ENCODE measurements at regions not wholly inside any gene's neighbourhood (a gene's known extent, or its start where the extent isn't known, plus 50 kb on each side); places are given as distances from the start of the nearest gene placed in this dataset.

- Histone ChIP-seq H3K4me2 (ENCODE audit: insufficient read depth, insufficient read length, low read length) (no peak overlapping the region), H2BK12ac (ENCODE audit: insufficient read length, low read depth, low read length) (no peak overlapping the region), H2BK5ac (ENCODE audit: insufficient read length, low read length) (no peak overlapping the region), H3K27ac (ENCODE audit: insufficient read length, low read depth, low read length) (no peak overlapping the region), H4K8ac (replicated peaks; ENCODE audit: insufficient read length, low read depth, low read length) (no peak overlapping the region), H4K20me1 (ENCODE audit: control insufficient read depth, insufficient read depth, insufficient read length) (no peaks in the 10 kb centered on the region), H4K5ac (ENCODE audit: insufficient read length, low read depth, low read length) (no peak overlapping the region), H4K91ac (ENCODE audit: insufficient read length, low read depth, low read length) (no peak overlapping the region), H3K79me1 (ENCODE audit: insufficient read depth, low read depth, low read length, poor library complexity, severe bottlenecking) (no peaks in the 10 kb centered on the region), H3K79me2 (ENCODE audit: insufficient read depth, low read length) (no peaks in the 10 kb centered on the region), H3K23me2 (ENCODE audit: insufficient read length, low read depth, low read length, poor library complexity, severe bottlenecking) (no peaks in the 10 kb centered on the region), H2AK5ac (ENCODE audit: insufficient read length, low read length) (no peak overlapping the region), H3K56ac (ENCODE audit: insufficient read length, low read depth, low read length) (no peak overlapping the region), H2AFZ (ENCODE audit: low read length) (no peak overlapping the region), H2BK120ac (ENCODE audit: low read depth, low read length, poor library complexity, severe bottlenecking) (no peak overlapping the region), H3K27me3 (ENCODE audit: insufficient read depth, low read length) (no peaks in the 10 kb centered on the region), H2BK20ac (ENCODE audit: low read depth, low read length, poor library complexity, severe bottlenecking) (no peak overlapping the region), H3T11ph (ENCODE audit: low read length) (no peak overlapping the region), H3K18ac (ENCODE audit: insufficient read length, low read depth, low read length) (no peak overlapping the region), H3K23ac (ENCODE audit: insufficient read length, low read depth, low read length) (no peak overlapping the region), H2BK15ac (ENCODE audit: low read depth, low read length) (no peak overlapping the region), H3K4ac (ENCODE audit: low read depth, low read length) (no peak overlapping the region), H3K4me1 (ENCODE audit: insufficient read depth, low read length) (no peaks in the 10 kb centered on the region), H3K9ac (ENCODE audit: extremely low read depth, insufficient read length, low read length) (no peak overlapping the region), H3K9me3 (ENCODE audit: control insufficient read depth, low read depth, low read length) (no peaks in the 10 kb centered on the region), H3K14ac (ENCODE audit: insufficient read depth, low read length) (no peak overlapping the region)
- H3K4me3 Mint-ChIP-seq: no peak overlapping the region
- no peaks in the 10 kb centered on the region for H3K9me3 Mint-ChIP-seq
- no peaks in the 10 kb centered on the region for H3K36me3 Mint-ChIP-seq (ENCODE audit: insufficient read depth in 1 of 3, low read depth in 3 of 3)
- no peak overlapping the region for H3K27ac Mint-ChIP-seq
- no peak for TF ChIP-seq CTCF (conservative IDR thresholded peaks at IDR 0.05)
- no peak for DNase-seq
- no peaks in the 10 kb centered on the region for H3K4me1 Mint-ChIP-seq
- 100% methylated on average over 1 of the region's 2 CpGs for WGBS (ENCODE audit: extremely low coverage, insufficient read length, low lambda C conversion rate)
- H3K27me3 Mint-ChIP-seq (ENCODE audit: low read depth): no peaks in the 10 kb centered on the region
Measured at GRCh38 chr3:103609472-103609871, 1174.7 kb downstream of the ZPLD1 start.
